HG02642 (cell line): ENCODE measurements at regions not wholly inside any gene's neighbourhood (a gene's known extent, or its start where the extent isn't known, plus 50 kb on each side); places are given as distances from the start of the nearest gene placed in this dataset.

Source experiments
- ATAC-seq: cut with Tn5 transposase; IDR thresholded peaks from one replicate; pipeline ENCODE4 v1.9.1; 2021; ENCODE audit warnings: mild to moderate bottlenecking; ENCODE audit not compliant: unreplicated experiment, poor library complexity

DNA sequence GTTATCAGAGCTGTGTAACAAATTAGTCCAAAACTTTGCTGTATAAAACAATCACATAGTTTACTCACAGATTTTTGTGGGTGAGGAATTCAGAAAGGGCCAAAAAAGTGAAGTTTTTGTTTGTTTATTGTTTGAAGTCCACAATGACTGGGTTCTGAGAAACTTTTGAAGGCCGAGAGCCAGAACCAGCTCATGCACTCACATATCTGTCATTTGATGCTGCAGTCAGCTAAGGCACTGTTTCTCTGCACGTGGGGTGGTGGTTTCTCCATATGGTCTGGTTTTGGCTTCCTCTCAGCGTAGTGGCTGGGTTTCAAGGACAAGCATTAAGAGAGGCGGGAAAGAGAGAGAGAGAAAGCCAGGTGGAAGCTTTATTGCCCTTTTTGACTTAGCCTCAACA is 131.8 kb downstream of the TWIST2 start:
- ATAC-seq = no peak

DNA sequence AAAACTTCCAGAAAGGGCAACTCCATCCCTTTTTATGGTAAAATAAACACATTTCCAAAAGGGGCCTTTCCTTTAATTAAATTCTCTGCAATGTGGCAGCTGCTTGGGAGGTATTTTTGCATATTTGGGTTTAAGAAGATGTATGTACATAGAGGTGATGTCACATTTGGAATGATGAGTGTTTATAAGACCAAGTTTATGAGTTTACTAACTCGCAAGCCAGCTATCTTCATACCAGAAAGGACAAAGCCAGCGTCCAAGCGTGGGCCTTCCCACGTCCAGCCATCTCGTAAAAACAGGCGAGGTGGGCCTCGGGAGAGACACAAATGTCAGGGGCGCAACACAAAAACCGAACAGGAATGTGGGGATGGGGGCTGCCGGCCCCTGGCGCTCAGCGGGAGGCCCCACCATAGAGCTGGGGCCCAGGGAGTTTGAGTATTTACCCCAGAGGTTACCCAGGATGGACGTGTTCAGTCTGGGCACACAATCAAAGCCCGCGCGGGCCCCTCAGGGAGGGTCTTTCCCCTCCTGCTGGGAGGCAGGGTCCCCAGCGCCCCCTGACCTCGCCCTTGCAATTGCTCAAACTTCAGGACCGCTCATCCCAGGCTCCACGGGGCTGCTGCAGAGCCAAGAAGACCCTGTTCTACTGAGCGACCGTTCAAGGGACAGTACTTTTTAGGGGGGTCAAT is 137.3 kb downstream of the TWIST2 start:
- ATAC-seq = no peak

- ATAC-seq = no peak
Observed at GRCh38 chr2:238985931-238986446, 138.1 kb downstream of the TWIST2 start.

GRCh38 chr2:238986491-238987351 is 138.8 kb downstream of the TWIST2 start:
- no peak for ATAC-seq

DNA sequence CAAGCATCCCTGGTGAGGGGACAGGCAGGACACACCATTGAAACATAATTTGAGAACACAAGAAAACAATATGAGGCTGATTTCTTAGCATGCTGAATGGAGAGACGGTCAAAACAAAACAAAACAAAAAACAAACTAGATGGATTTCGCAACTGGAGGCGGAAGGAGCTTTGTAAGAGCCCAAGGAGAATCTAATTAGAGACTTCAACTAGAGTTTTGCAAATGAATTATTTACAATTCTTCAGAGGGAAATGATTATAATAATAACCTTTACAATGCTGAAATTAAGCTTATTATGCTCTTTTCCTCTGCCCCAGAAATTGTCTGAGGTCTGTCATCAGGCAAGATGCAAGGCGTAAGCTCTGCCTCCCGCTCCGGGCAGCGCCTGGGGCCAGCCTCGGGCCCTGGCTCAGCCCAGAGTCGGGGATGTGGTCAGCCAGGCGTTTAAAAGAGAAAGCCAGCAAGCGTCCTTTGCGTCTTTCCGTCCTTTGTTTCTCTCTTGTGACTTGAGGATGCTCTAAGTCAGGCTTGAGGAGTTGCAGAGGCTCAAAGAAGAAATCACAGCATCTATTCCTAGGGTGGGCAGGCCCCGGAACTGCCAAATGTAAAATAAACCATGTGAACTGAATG is 139.6 kb downstream of the TWIST2 start:
- ATAC-seq = no peak

DNA sequence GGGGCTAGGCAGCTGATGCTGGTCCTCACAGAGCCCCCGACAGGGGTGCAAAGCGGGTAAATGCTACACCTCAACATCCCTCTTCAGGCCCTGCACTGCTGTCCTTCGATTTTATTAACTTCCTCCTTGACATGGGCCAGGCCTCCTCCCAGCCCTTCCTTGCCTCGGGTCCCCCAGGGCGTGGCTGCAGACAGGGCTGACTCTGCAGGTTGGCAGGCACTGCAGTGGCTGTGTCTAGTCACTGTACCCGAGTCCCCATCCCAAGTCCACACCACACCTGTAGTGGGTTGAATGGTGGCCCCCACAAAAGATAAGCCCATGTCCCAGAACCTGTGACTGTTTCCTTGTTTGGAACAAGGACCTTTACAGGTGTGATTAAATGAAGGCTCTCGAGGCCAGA is 140.2 kb downstream of the TWIST2 start:
- ATAC-seq = no peak

GRCh38 chr2:238988752-238989151 is 140.9 kb downstream of the TWIST2 start:
- no peak for ATAC-seq

DNA sequence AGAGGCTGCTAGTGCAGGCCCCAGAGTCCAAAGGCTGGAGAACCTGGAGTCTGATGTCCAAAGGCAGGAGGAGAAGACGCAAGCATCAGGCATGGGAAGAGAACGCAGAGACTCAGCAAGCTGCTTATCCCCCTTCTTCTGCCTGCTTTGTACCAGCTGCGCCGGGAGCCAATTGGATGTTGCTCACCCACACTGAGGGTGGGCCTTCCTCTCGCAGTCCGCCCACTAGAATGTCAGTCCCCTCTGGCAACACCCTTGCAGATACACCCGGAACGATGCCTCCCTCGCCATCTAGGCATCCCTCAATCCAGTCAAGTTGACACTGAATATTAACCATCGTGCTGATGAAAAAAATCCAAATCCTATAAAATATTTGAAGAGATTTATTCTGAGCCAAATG is 141.6 kb downstream of the TWIST2 start:
- no peak for ATAC-seq

- ATAC-seq = no peak
Observed at GRCh38 chr2:238994432-238994831, 146.5 kb downstream of the TWIST2 start.

GRCh38 chr2:238994876-238995275 is 147.0 kb downstream of the TWIST2 start:
- no peak for ATAC-seq

- ATAC-seq = no peak
Observed at GRCh38 chr2:238995634-238996033, 147.7 kb downstream of the TWIST2 start.

GRCh38 chr2:238996331-238997136 is 148.6 kb downstream of the TWIST2 start:
- no peak for ATAC-seq

- no peak for ATAC-seq
Observed at GRCh38 chr2:238997137-238997390, 149.2 kb downstream of the TWIST2 start.

GRCh38 chr2:238997684-238998083 is 149.8 kb downstream of the TWIST2 start:
- no peak for ATAC-seq
